Glomerular endothelial cell (primary cell): ENCODE measurements at regions not wholly inside any gene's neighbourhood (a gene's known extent, or its start where the extent isn't known, plus 50 kb on each side); places are given as distances from the start of the nearest gene placed in this dataset.

Experiments used
- DNase-seq: peaks from one replicate; pipeline ENCODE4 v3.0.0-alpha.2; 2011; ENCODE audit warnings: low read depth, low spot score; ENCODE audit errors: extremely low read depth

GRCh38 chr17:69761767-69762321, 313.2 kb upstream of the KCNJ16 start:
- DNase-seq: peak; percentile 69

- DNase-seq: no peak
Measured at GRCh38 chr17:69762359-69762758, 312.7 kb upstream of the KCNJ16 start.

GRCh38 chr17:69762766-69763165, 312.3 kb upstream of the KCNJ16 start:
- no peak for DNase-seq

- no peak for DNase-seq
Measured at GRCh38 chr17:69763503-69763902, 311.5 kb upstream of the KCNJ16 start.

- no peak for DNase-seq
Measured at GRCh38 chr17:69764146-69764545, 310.9 kb upstream of the KCNJ16 start.

GRCh38 chr17:69769050-69769449, 306.0 kb upstream of the KCNJ16 start:
- no peak for DNase-seq

- no peak for DNase-seq
Measured at GRCh38 chr17:69773081-69773480, 301.9 kb upstream of the KCNJ16 start.

- no peak for DNase-seq
Measured at GRCh38 chr17:69779378-69780214, 295.4 kb upstream of the KCNJ16 start.

GRCh38 chr17:69783865-69784264, 291.2 kb upstream of the KCNJ16 start:
- no peak for DNase-seq

GRCh38 chr17:69788957-69789356, 286.1 kb upstream of the KCNJ16 start:
- no peak for DNase-seq

GRCh38 chr17:69796078-69796477, 278.9 kb upstream of the KCNJ16 start:
- no peak for DNase-seq

GRCh38 chr17:69800870-69801269, 274.2 kb upstream of the KCNJ16 start:
- no peak for DNase-seq

- no peak for DNase-seq
Measured at GRCh38 chr17:69801368-69801767, 273.7 kb upstream of the KCNJ16 start.

- no peak for DNase-seq
Measured at GRCh38 chr17:69802045-69802740, 272.8 kb upstream of the KCNJ16 start.

- no peak for DNase-seq
Measured at GRCh38 chr17:69809331-69809730, 265.7 kb upstream of the KCNJ16 start.

GRCh38 chr17:69810326-69810965, 264.6 kb upstream of the KCNJ16 start:
- DNase-seq: no peak

GRCh38 chr17:69812240-69812837, 262.7 kb upstream of the KCNJ16 start:
- no peak for DNase-seq

- no peak for DNase-seq
Measured at GRCh38 chr17:69814031-69814430, 261.0 kb upstream of the KCNJ16 start.

- DNase-seq: no peak
Measured at GRCh38 chr17:69815406-69815805, 259.6 kb upstream of the KCNJ16 start.

GRCh38 chr17:69818467-69818866, 256.6 kb upstream of the KCNJ16 start:
- DNase-seq: no peak
